ENCODE measurements at regions not wholly inside any gene's neighbourhood (a gene's known extent, or its start where the extent isn't known, plus 50 kb on each side); places are given as distances from the start of the nearest gene placed in this dataset.

DNA sequence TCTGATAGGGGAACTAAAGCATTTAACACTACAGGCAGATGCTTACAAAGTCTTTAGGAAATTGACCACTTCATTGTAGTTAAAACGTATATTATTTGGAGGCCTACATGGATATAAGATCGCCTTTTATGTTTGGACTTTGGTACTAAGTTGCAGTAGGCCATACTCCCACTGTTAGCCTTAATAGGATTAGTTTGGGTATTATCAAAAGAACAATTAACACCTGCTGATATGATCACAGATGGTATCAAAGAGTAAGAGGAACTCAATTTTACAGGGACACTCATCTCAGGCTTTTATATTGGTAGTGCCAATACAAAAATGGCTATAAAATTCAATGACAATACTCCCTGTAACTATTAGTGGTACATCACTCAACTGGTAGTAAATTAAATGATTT, 1183.0 kb downstream of the MAT2B start:
- TF ChIP-seq YY1 (IDR thresholded peaks at IDR 0.05; ENCODE audit: low read depth, low read length): no peak
- TF ChIP-seq HCFC1 (IDR thresholded peaks at IDR 0.05; ENCODE audit: low read length): no peak
- no peak for TF ChIP-seq SPI1 (IDR thresholded peaks at IDR 0.05; ENCODE audit: borderline replicate concordance, insufficient read depth, low read depth, low read length)
- TF ChIP-seq SREBF2 (IDR thresholded peaks at IDR 0.05; ENCODE audit: low read length): no peak

All from GM12878 (cell line).